GM12878 (cell line): ENCODE measurements at regions not wholly inside any gene's neighbourhood (a gene's known extent, or its start where the extent isn't known, plus 50 kb on each side); places are given as distances from the start of the nearest gene placed in this dataset.

ENCODE experiments used
- ATAC-seq: fragments of 200-7000 bp; cut with Tn5 transposase; 3 replicates; pipeline ENCODE4 v1.9.1; 2020; ENCODE audit warnings: mild to moderate bottlenecking, moderate library complexity
- BruUV-seq: library from RNA; stranded (reverse); fragments of 400-500 nt; replicated peaks from 2 replicates; lab custom pipeline; 2021; lab: Mats Ljungman, UMichigan
- CTCF ChIA-PET: fragments of 300-600 bp; sonication (Branson Sonifier 250); formaldehyde crosslinking; extraction: SDS; loops from one replicate; lab custom pipeline; 2021; ENCODE audit warnings: inconsistent platforms; lab: Yijun Ruan, JAX
- POLR2A ChIA-PET: fragments of 350-600 bp; formaldehyde crosslinking; extraction: SDS; loops from one replicate; lab custom pipeline; 2021; ENCODE audit warnings: inconsistent platforms; lab: Charles Lee
- RAD21 ChIA-PET: fragments of 300-600 bp; sonication (Branson Sonifier 250); formaldehyde crosslinking; loops from one replicate; lab custom pipeline; 2023; ENCODE audit warnings: antibody characterized with exemption; ENCODE audit not compliant: unreplicated experiment; lab: Charles Lee
- SMC1A ChIA-PET: fragments of 300-600 bp; sonication (Branson Sonifier 250); formaldehyde crosslinking; loops from one replicate; lab custom pipeline; 2023; ENCODE audit not compliant: unreplicated experiment, uncharacterized antibody; lab: Charles Lee
- DNase-seq: peaks from one replicate; pipeline ENCODE4 v3.0.0-alpha.2; 2011; ENCODE audit warnings: low read depth, low spot score
- FAIRE-seq: peaks from 3 replicates; lab custom pipeline; 2011; peaks lifted over from hg19 to GRCh38; lab: Jason Lieb, UNC
- H2AFZ ChIP-seq: 2 replicates; pipeline ENCODE4 v1.6.0; 2011; ENCODE audit warnings: low read depth, low read length, control low read depth; ENCODE audit not compliant: control insufficient read depth
- H3K27ac ChIP-seq: 2 replicates; pipeline ENCODE4 v1.5.1; 2011; ENCODE audit warnings: control low read depth; ENCODE audit not compliant: control insufficient read depth, insufficient read depth
- H3K27me3 ChIP-seq, 2 experiments: replicated peaks in 1 of 2; 2 replicates each; pipeline versions ENCODE4 v1.6.0 to v1.6.1; 2011; ENCODE audit warnings: low read length in 1 of 2; ENCODE audit not compliant: control insufficient read depth in 2 of 2, insufficient read depth in 2 of 2
- H3K36me3 ChIP-seq, 2 experiments: 2 replicates each; pipeline ENCODE4 v1.5.1; 2011; ENCODE audit warnings: low read length in 1 of 2; ENCODE audit not compliant: control insufficient read depth in 2 of 2, insufficient read depth in 2 of 2
- H3K4me1 ChIP-seq: 2 replicates; pipeline ENCODE4 v1.6.1; 2011; ENCODE audit warnings: mild to moderate bottlenecking, low read length, moderate library complexity, mixed read lengths; ENCODE audit not compliant: control insufficient read depth, insufficient read depth
- H3K4me2 ChIP-seq: 2 replicates; pipeline ENCODE4 v1.6.0; 2011; ENCODE audit warnings: control low read depth; ENCODE audit not compliant: control insufficient read depth, insufficient read depth
- H3K4me3 ChIP-seq: fragments of 200-600 bp; sonication (generic); 2 replicates; pipeline ENCODE4 v1.5.1; 2016
- H3K79me2 ChIP-seq: 2 replicates; pipeline ENCODE4 v1.6.0; 2011; ENCODE audit warnings: low read length; ENCODE audit not compliant: control insufficient read depth, insufficient read depth
- H3K9ac ChIP-seq: 2 replicates; pipeline ENCODE4 v1.8.0; 2011; ENCODE audit warnings: low read length, control low read depth, mixed read lengths; ENCODE audit not compliant: control insufficient read depth, insufficient read depth
- H3K9me3 ChIP-seq: replicated peaks from 3 replicates; pipeline ENCODE4 v1.5.1; 2011; ENCODE audit warnings: mild to moderate bottlenecking, low read length; ENCODE audit not compliant: control insufficient read depth, insufficient read depth
- H4K20me1 ChIP-seq: 2 replicates; pipeline ENCODE4 v1.6.0; 2011; ENCODE audit not compliant: control insufficient read depth, insufficient read depth
- ATF2 ChIP-seq: IDR thresholded peaks from 2 replicates; pipeline ENCODE4 v1.6.1; 2012; ENCODE audit warnings: low read length, inconsistent platforms
- BCL3 ChIP-seq: IDR thresholded peaks from 2 replicates; pipeline ENCODE4 v1.6.1; 2011; ENCODE audit warnings: borderline replicate concordance, low read depth, mild to moderate bottlenecking, moderate library complexity, low read length; ENCODE audit not compliant: insufficient read depth, poor library complexity, severe bottlenecking
- E2F8 ChIP-seq: fragments of 450-650 bp; IDR thresholded peaks from 2 replicates; pipeline ENCODE4 v1.6.1; 2018; ENCODE audit warnings: mild to moderate bottlenecking, low read depth, moderate library complexity; ENCODE audit not compliant: partially characterized antibody
- EED ChIP-seq: sonication (generic); IDR thresholded peaks from 2 replicates; pipeline ENCODE4 v1.6.1; 2016; ENCODE audit warnings: antibody characterized with exemption, low read depth
- ESRRA ChIP-seq: IDR thresholded peaks from 2 replicates; pipeline ENCODE4 v1.6.1; 2012; ENCODE audit warnings: mild to moderate bottlenecking, low read length, improper control_type of control experiment
- HDGF ChIP-seq: fragments of 450-650 bp; IDR thresholded peaks from 2 replicates; pipeline ENCODE4 v1.6.1; 2016; ENCODE audit warnings: antibody characterized with exemption
- JUND ChIP-seq: IDR thresholded peaks from 2 replicates; pipeline ENCODE4 v1.6.1; 2012; ENCODE audit warnings: low read depth, mild to moderate bottlenecking, low read length, improper control_type of control experiment, moderate library complexity
- MYB ChIP-seq: fragments of 150-350 bp; IDR thresholded peaks from 2 replicates; pipeline ENCODE4 v1.6.1; 2014; ENCODE audit warnings: mild to moderate bottlenecking, low read depth, low read length, borderline replicate concordance
- RCOR1 ChIP-seq: conservative IDR thresholded peaks from 2 replicates; pipeline ENCODE4 v1.6.1; 2012; ENCODE audit warnings: low read depth, low read length, improper control_type of control experiment
- SMAD1 ChIP-seq: fragments of 450-650 bp; IDR thresholded peaks from 2 replicates; pipeline ENCODE4 v1.6.1; 2018; ENCODE audit warnings: mild to moderate bottlenecking, low read depth; ENCODE audit not compliant: partially characterized antibody
- TARDBP ChIP-seq: IDR thresholded peaks from 2 replicates; pipeline ENCODE4 v1.6.1; 2016; ENCODE audit warnings: borderline replicate concordance
- YY1 ChIP-seq: IDR thresholded peaks from 2 replicates; pipeline ENCODE4 v1.6.1; 2011; ENCODE audit warnings: low read depth, mild to moderate bottlenecking, low read length
- ZNF274 ChIP-seq: IDR thresholded peaks from one replicate; pipeline ENCODE4 v1.8.0; 2011; ENCODE audit not compliant: insufficient read length, insufficient read depth
- WGBS: methylation state at CpG from one replicate; pipeline ENCODE4 v1.1.6; 2016; ENCODE audit warnings: low lambda C conversion rate; ENCODE audit not compliant: insufficient replicate concordance, insufficient coverage; ENCODE audit errors: missing lambda C conversion rate; 5-methylcytosine and 5-hydroxymethylcytosine counted together
- in situ Hi-C: fragments of 300-500 bp; cut with MboI; formaldehyde crosslinking; loops from 9 replicates; pipeline ENCODE4 v1.14.3; 2018; ENCODE audit warnings: mixed read lengths
- intact Hi-C: fragments of 100-400 bp; cut with micrococcal nuclease; formaldehyde crosslinking; loops from one replicate; pipeline ENCODE4 v1.14.2; 2022; ENCODE audit not compliant: unreplicated experiment

GRCh38 chr3:160114355-160114995 is 110.7 kb upstream of the C3orf80 start:
- no peak for ATAC-seq
- H3K4me3 ChIP-seq, result no peak overlapping the region
- H3K9ac ChIP-seq, result no peak overlapping the region
- ChIA-PET SMC1A (interaction anchor here (1.1 kb wide), 1 partner anchor 35 kb away, joined by 3 read pairs; no protein-coding TSS in a partner anchor), POLR2A (no interaction called here), CTCF (no interaction called here), RAD21 (no interaction called here)
- intact Hi-C loops, result no loop called here
- in situ Hi-C loops, result no loop called here
- no peak overlapping the region for H3K27ac ChIP-seq
- FAIRE-seq, result no peak
- no peaks in the 10 kb centered on the region for H4K20me1 ChIP-seq
- H3K4me1 ChIP-seq, result no peaks in the 10 kb centered on the region
- TF ChIP-seq YY1, result no peak
- TF ChIP-seq RCOR1, result no peak
- no peak for TF ChIP-seq ESRRA
- no peak for TF ChIP-seq JUND
- no peak for TF ChIP-seq MYB
- no peak for TF ChIP-seq HDGF
- no peak for TF ChIP-seq TARDBP
- no peak for TF ChIP-seq ATF2
- no peak for TF ChIP-seq E2F8
- no peak for TF ChIP-seq SMAD1
- TF ChIP-seq EED, result no peak
- TF ChIP-seq ZNF274, result no peak
- TF ChIP-seq BCL3, result no peak
- H3K9me3 ChIP-seq, result no peaks in the 10 kb centered on the region
- no TSS peak for BruUV-seq
- 41% methylated on average over 9 of the region's 9 CpGs for WGBS
- H3K4me2 ChIP-seq, result no peak overlapping the region
- no peaks in the 10 kb centered on the region for H3K79me2 ChIP-seq
- H2AFZ ChIP-seq, result no peak overlapping the region
- no peaks in the 10 kb centered on the region for H3K36me3 ChIP-seq
- no peak for DNase-seq
- H3K27me3 ChIP-seq, result no peaks in the 10 kb centered on the region
